Kidney capillary endothelial cell (primary cell): ENCODE measurements at regions not wholly inside any gene's neighbourhood (a gene's known extent, or its start where the extent isn't known, plus 50 kb on each side); places are given as distances from the start of the nearest gene placed in this dataset.
A peak's percentile ranks its signal among the peaks of the same experiment; 100 is the strongest.

Experiments used
- DNase-seq: peaks from one replicate; pipeline ENCODE4 v3.0.0-alpha.2; 2018; ENCODE audit warnings: low spot score

DNA sequence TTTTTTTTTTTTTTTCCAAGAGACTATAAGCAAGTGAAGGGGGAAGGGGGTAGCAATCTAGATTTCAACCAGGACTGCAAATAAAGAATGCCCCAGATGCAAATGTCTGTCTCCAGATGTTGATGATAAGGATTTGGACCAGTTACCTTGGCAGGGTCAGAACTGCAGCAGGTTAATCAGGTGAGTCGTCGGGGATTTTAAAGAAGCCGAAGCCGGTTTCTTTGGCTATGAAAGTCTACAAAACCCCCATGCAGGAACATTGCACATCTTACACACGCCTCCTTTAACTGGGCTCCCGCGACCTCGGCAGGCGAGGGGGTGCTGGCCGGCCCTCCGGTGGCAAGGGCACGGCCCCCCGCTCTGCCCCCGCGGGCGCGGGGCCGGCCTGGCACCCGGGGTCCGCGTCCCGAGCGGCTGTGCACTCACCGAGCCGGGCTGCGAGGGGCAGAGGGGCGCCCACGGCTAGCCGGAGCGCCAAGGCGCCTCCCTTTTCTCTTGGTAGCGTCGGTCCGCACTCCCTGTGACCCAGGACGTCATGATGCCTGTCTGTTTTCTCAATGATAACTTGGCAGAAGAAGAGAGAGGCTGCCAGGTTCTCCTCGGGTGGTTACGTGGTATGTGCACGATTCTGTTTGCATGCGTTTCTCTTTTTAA lies 366.3 kb upstream of the ESRRG start:
- DNase-seq: peak; percentile 16

GRCh38 chr1:217088521-217089284 lies 365.5 kb upstream of the ESRRG start:
- no peak for DNase-seq

- no peak for DNase-seq
These were observed 364.8 kb upstream of the ESRRG start for GRCh38 chr1:217088011-217088410.

- no peak for DNase-seq
These were observed 356.4 kb upstream of the ESRRG start for GRCh38 chr1:217079584-217079983.

DNA sequence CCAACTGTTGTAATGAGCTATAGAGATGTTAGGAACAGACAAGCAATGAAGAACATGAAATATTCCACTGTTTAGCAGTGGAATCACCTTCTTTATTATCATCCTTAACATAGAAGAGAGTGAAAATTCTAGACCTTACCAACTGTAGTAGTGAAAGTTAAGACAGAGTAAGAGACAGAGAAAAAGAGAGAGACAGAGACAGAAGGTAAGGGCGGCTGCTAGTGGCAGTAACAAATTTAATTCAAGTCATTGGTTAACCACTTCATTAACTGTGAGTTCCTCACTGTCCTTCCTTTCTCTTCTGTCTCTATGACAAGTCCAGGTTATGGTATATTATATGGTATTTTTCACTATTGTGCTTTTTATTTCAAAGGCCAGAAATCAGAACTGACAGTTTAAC lies 355.7 kb upstream of the ESRRG start:
- DNase-seq: no peak

DNA sequence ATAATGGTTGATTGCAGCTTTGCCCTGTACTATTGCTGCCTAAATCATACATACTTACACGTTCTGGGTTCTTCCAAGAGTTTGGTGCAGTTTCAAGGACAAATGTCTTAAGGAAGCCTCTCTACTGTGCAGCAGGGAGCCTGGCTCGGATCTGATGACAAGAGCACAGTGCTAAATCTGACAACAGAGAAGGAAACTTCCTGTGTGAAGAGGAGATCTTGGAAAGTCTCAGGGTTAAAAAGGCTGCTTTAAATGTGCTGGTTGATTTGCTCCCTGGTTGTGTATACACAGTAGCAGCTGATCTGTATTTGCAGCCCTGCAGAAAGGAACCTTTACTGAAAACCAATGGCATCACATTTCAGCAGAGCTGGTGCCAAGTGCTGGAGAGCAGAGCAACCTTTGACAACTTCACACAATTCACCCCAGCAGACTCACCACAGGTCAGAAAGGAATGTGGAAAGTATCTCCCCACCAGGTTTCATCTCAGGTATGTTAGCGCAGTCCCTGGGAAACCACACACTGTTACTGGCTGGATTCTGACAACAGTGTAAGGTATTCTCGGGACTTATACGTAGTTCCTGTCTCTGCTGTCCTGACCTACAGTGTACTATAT lies 355.0 kb upstream of the ESRRG start:
- DNase-seq: no peak

DNA sequence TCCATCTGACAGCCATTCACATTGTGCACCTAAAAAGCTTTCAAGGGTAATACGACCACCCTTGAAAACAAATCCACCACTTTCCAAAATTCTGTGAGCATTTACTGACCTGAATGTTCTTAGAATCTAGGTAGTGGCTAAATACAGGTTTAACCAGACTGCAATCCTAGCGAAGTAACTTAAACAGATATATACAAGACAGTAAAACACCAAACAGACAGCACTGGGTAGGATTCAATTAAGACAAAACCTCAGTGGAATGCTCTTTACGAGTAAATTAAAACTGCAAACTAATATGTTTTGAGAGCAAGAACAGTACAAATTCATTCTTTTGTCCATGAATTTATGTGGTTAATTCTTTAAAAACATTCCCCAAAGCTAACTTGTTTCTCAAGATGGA lies 354.2 kb upstream of the ESRRG start:
- DNase-seq: no peak

DNA sequence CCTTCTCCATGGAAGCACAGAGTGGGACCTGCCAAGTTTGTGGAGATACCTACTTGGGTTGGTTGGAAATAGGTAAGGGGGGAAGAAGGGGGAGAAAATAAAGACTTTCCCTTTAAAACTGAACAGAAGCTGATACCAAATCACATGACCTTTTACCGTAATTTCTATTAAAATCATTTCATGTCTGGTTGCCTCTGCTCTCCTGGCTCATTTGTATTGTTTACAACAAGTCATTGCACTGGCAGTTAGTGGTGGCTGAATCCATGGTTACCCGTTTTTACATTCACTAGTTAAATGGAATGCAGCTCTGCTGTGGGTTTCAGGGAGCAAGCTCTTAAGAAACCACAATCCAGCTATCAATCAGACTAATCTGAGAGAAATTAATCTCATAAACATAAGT lies 353.7 kb upstream of the ESRRG start:
- no peak for DNase-seq

GRCh38 chr1:217072926-217073325 lies 349.7 kb upstream of the ESRRG start:
- no peak for DNase-seq

DNA sequence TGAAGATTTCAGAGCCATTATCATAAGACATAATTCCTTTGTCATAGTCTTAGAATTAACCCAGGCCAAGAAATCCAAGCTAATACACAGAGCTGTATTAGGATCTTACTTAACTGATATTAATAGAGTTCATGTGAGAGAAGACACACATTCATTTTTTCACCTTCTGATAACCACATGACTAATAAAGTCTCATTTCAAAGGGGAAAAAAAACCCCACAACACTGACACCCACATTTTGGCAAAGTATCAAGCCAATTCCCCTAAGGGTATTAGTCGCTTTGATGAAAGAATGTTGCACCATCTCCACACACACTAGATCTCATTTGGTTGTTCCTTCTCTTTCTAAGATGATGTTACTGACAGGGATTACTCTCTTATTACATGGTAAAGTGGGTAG lies 344.4 kb upstream of the ESRRG start:
- DNase-seq: no peak

DNA sequence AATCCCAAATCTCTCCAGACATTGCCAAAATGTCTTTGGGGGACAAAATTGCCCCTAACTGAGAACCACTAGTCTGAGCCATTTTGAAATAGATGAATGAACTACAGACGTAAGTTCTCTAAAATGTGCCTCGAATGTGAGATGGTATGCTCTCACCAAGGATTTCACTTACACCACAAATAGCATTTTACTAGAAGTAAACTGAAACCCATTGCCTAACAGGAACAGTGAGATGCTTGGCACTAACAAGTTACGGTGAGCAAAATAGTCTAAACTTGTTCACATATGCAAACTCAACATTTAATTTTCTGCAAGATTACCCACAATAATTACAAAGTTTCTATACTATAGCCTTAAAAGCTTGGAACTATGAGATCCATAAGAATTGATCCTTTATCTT lies 343.6 kb upstream of the ESRRG start:
- no peak for DNase-seq

DNA sequence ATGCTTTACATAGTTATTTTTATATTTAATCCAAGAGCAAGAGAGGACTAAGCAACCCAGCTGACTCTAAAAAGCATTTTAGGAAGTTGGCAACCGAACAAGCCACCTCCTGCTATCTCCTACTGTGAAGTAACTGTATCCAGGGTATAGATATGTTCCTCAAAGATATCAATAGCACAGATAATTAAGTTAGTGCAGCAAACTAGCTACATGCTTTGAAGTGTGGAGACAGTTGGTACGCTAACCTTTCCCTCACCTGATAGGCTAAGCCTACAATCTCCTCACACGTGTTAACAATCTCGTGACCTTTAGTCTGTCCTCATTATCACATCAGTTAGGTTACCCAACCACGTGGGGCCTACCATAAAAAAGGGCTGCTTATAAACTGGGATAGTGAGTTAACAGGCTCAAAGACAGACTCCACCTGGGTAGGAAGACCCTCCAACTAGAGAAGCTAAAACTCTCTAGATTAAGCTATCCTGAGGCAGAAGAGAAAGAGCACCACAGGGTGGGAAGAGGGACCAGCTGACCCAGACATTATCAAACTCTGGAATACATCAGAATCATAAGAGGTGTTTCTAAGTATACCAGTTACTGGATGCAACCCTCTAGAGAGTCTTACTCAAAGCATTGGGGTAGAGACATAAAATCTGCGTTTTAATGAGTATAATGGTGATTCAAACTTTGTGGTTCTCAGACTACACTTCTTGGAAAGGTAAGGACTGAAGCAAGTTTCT lies 340.1 kb upstream of the ESRRG start:
- no peak for DNase-seq

DNA sequence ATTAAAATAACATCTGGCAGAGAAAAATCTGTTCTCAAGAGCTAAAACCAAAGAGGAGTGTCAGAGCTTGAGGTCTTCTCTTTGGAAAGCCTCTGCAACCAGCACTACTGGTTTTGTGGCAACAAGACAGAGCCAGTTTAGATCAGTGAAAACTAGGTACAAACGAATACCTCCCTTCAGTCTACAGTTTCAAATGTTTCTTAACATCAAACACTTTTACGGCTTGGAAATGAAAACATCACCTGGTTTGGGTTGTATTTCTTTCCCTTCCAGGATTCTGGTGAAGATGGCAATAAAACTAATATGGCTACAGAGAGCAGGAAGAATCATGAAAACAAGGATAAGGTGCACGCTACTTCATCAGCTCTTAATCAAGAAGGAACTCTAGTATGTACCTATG lies 339.4 kb upstream of the ESRRG start:
- DNase-seq: no peak

GRCh38 chr1:217059401-217059800 lies 336.2 kb upstream of the ESRRG start:
- DNase-seq: no peak

DNA sequence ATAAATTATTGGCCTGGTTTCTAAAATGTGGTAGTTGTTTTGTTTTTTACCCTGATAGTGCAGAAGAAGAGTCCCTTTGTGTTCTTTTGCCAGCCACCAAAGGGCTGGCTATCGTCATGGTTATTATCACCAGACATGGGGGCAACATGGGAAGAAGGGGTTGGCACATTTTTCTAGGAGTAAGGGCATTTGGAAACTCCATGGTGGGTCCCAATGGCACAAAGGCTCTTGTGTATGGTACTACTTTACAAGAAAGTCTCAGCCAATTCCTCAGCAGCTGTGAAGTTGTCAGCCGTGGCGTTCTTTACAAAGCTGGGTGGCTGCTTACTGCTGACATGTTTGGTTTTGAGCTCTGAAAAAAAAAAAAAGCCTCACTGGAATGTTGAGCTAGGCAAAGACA lies 330.4 kb upstream of the ESRRG start:
- no peak for DNase-seq

DNA sequence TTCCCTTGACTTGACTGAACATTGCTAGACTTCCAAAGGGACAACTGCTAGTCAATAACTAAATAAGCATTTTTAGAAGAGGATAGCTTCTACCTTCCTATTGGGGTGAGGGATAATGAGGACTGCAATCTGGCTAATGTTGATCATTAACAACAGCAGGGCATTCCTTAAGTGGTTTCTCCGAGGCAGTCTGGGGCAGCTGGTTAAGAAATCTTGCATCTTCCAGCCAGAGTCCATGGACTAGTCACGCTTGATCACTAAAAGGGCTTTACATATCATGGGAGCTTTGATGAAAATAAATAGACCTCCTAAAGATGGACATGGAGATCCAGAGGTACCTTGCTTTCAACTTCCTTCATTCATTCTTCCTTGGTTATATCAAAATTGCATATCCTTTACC lies 329.4 kb upstream of the ESRRG start:
- no peak for DNase-seq

DNA sequence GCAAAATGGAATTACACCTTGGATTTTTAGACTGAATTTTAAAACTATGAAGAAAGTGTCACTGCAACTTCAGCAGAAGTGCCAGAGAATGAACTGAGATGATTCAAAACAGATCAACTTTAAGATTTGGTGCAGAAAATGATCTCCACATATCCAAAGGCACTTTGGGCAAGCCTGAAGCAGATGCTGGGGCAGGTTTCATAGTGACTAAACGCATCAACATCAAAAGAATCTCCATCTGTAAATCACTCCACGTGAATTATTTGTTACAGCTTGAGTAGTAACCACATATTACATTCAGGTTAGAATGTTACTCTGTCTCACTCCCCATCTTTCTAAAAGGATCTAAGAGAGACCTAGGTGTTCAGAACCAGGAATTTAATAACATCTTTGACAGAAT lies 329.0 kb upstream of the ESRRG start:
- DNase-seq: no peak

- no peak for DNase-seq
These were observed 326.5 kb upstream of the ESRRG start for GRCh38 chr1:217049721-217050120.

- DNase-seq: no peak
These were observed 325.9 kb upstream of the ESRRG start for GRCh38 chr1:217049081-217049480.

GRCh38 chr1:217048104-217048707 lies 325.0 kb upstream of the ESRRG start:
- DNase-seq: no peak

DNA sequence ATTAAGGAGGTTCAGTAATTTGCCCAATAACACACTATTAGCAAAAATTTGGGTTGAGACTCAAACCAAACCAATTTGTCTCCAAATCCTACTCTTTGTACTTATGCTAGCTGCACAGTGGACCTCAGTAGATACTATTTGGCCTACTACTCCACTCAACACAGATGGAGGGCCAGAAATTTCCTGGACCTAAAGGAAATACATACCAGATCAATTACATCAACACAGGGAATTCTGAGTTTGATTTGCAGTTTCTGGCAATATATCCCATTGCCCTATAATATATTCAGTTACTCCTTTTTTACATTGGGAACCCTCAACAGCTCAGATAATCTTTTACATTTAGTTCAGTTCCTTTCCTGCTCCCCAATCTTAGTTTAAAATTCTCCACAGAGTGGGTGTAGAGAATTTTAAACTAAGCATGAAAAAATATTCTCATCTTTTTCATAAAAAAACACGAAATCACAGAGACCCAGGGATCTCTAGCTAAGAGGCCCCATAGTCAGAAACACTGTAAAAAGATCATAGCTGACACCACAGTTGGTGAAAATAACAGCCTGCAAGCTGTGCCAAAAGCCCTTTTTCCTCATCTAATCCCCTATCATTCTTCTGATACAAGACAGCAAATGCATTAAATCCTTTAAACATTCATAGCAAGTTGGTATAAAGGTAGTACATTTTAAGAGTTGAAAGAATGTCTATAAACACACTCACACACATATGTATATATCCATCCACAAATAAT lies 317.7 kb upstream of the ESRRG start:
- no peak for DNase-seq

- no peak for DNase-seq
These were observed 316.7 kb upstream of the ESRRG start for GRCh38 chr1:217039926-217040325.
